ENCODE measurements at regions not wholly inside any gene's neighbourhood (a gene's known extent, or its start where the extent isn't known, plus 50 kb on each side); places are given as distances from the start of the nearest gene placed in this dataset.
"Not testable (repeated sequence)": the region's sequence is repeated elsewhere in the genome, so short reads cannot be mapped to it uniquely, and the experiment has no call there.

- not testable (repeated sequence) for DNase-seq
These were observed 121.6 kb downstream of the ZNF22 start for GRCh38 chr10:45122180-45122860.

- no peak for DNase-seq
These were observed 134.9 kb downstream of the ZNF22 start for GRCh38 chr10:45135443-45136198.

- DNase-seq, result no peak
These were observed 135.5 kb downstream of the ZNF22 start for GRCh38 chr10:45136256-45136655.

GRCh38 chr10:45144326-45145070 is 143.8 kb downstream of the ZNF22 start:
- DNase-seq, result no peak

GRCh38 chr10:45145143-45145542 is 144.4 kb downstream of the ZNF22 start:
- not testable (repeated sequence) for DNase-seq

GRCh38 chr10:45147000-45147399 is 146.3 kb downstream of the ZNF22 start:
- DNase-seq, result no peak

GRCh38 chr10:45150997-45151396 is 150.3 kb downstream of the ZNF22 start:
- DNase-seq, result no peak

GRCh38 chr10:45151467-45152214 is 150.9 kb downstream of the ZNF22 start:
- no peak for DNase-seq

GRCh38 chr10:45152726-45153125 is 152.0 kb downstream of the ZNF22 start:
- no peak for DNase-seq

GRCh38 chr10:45154502-45154901 is 153.8 kb downstream of the ZNF22 start:
- DNase-seq, result no peak

- DNase-seq, result no peak
These were observed 155.1 kb downstream of the ZNF22 start for GRCh38 chr10:45155784-45156183.

- DNase-seq, result no peak
These were observed 155.1 kb downstream of the OR13A1 start for GRCh38 chr10:45160271-45160670.

GRCh38 chr10:45163315-45163975 is 152.0 kb downstream of the OR13A1 start:
- no peak for DNase-seq

GRCh38 chr10:45175520-45176118 is 139.8 kb downstream of the OR13A1 start:
- not testable (repeated sequence) for DNase-seq

GRCh38 chr10:45179691-45180090 is 135.7 kb downstream of the OR13A1 start:
- DNase-seq, result no peak

- DNase-seq, result no peak
These were observed 134.9 kb downstream of the OR13A1 start for GRCh38 chr10:45180507-45180906.

GRCh38 chr10:45180946-45181875 is 134.2 kb downstream of the OR13A1 start:
- DNase-seq, result no peak

GRCh38 chr10:45183174-45183573 is 132.2 kb downstream of the OR13A1 start:
- no peak for DNase-seq

- DNase-seq, result no peak
These were observed 117.5 kb downstream of the OR13A1 start for GRCh38 chr10:45197816-45198485.
